DOHH2 (cell line): ENCODE measurements at regions not wholly inside any gene's neighbourhood (a gene's known extent, or its start where the extent isn't known, plus 50 kb on each side); places are given as distances from the start of the nearest gene placed in this dataset.

Experiments used
- H3F3A ChIP-seq: fragments of 200-600 bp; sonication (generic), shearing (Covaris generic); 2 replicates; pipeline ENCODE4 v1.6.0; 2016; ENCODE audit warnings: antibody characterized with exemption, mild to moderate bottlenecking; ENCODE audit not compliant: control insufficient read depth, insufficient read depth
- H3K27ac ChIP-seq: fragments of 200-600 bp; sonication (generic); 2 replicates; pipeline ENCODE4 v1.5.1; 2014; ENCODE audit warnings: low read depth, mild to moderate bottlenecking, low read length, moderate library complexity
- H3K27me3 ChIP-seq: fragments of 200-600 bp; sonication (generic); 2 replicates; pipeline ENCODE4 v1.6.1; 2014; ENCODE audit warnings: mild to moderate bottlenecking, low read length, mixed read lengths; ENCODE audit not compliant: control insufficient read depth
- H3K36me3 ChIP-seq: fragments of 200-600 bp; sonication (generic); 2 replicates; pipeline ENCODE4 v1.6.1; 2014; ENCODE audit warnings: mild to moderate bottlenecking, low read length, moderate library complexity, mixed read lengths; ENCODE audit not compliant: control insufficient read depth
- H3K4me1 ChIP-seq: fragments of 200-600 bp; sonication (generic); 2 replicates; pipeline ENCODE4 v1.6.1; 2014; ENCODE audit warnings: mild to moderate bottlenecking, low read length, mixed read lengths; ENCODE audit not compliant: control insufficient read depth
- H3K4me2 ChIP-seq: fragments of 200-600 bp; sonication (generic); 2 replicates; pipeline ENCODE4 v1.6.0; 2014; ENCODE audit warnings: mild to moderate bottlenecking, low read length, moderate library complexity
- H3K4me3 ChIP-seq: fragments of 200-600 bp; sonication (generic); 2 replicates; pipeline ENCODE4 v1.5.1; 2014; ENCODE audit warnings: mild to moderate bottlenecking, low read length, mixed read lengths
- H3K79me2 ChIP-seq: fragments of 200-600 bp; sonication (generic); 2 replicates; pipeline ENCODE4 v1.6.1; 2014; ENCODE audit warnings: mild to moderate bottlenecking, low read length, mixed read lengths; ENCODE audit not compliant: control insufficient read depth
- H3K9me2 ChIP-seq: fragments of 200-600 bp; sonication (generic); replicated peaks from 2 replicates; pipeline ENCODE4 v1.6.1; 2014; ENCODE audit warnings: mild to moderate bottlenecking, low read length, mixed read lengths; ENCODE audit not compliant: control insufficient read depth
- H3K9me3 ChIP-seq: fragments of 200-600 bp; sonication (generic); 2 replicates; pipeline ENCODE4 v1.6.1; 2014; ENCODE audit warnings: antibody characterized with exemption, low read length, mixed read lengths; ENCODE audit not compliant: control insufficient read depth, insufficient read depth
- H4K20me1 ChIP-seq: fragments of 200-600 bp; sonication (generic); 2 replicates; pipeline ENCODE4 v1.6.0; 2014; ENCODE audit warnings: low read depth, mild to moderate bottlenecking, antibody characterized with exemption, low read length, moderate library complexity; ENCODE audit not compliant: control insufficient read depth, insufficient read depth
- EZH2phosphoT487 ChIP-seq: fragments of 200-600 bp; sonication (generic); IDR thresholded peaks from 2 replicates; pipeline ENCODE4 v1.6.1; 2017; ENCODE audit warnings: borderline replicate concordance, mild to moderate bottlenecking, antibody characterized with exemption, low read length, moderate library complexity, mixed read lengths
- TF ChIP-seq, protein P1 (sequence below): fragments of 200-600 bp; sonication (generic); IDR thresholded peaks from one replicate; pipeline ENCODE4 v1.5.1; 2014; ENCODE audit warnings: antibody characterized with exemption, mild to moderate bottlenecking, low read depth, low read length; ENCODE audit not compliant: poor library complexity, severe bottlenecking

DNA sequence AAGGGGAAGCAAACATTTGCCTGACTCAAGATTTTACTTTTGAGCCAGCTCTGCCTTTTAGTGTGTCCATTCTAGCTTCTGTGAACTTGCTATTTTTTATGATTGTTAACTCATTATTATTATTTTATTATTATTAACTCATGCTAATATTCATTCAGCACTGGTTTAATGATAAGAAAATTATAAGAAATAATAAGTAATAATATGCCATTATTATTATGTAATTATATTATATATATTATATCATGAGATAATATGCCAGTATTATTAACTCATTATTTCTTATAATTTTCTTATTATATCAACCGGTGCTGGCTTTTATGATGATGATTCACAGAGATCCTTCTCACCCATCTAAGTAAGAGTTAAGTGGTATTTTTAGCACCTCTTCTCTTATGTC, 79.3 kb upstream of the NPVF start:
- H3K79me2 ChIP-seq, result no peaks in the 10 kb centered on the region
- no peaks in the 10 kb centered on the region for H3F3A ChIP-seq
- H3K4me2 ChIP-seq, result no peak overlapping the region
- no peaks in the 10 kb centered on the region for H3K4me1 ChIP-seq
- no peaks in the 10 kb centered on the region for H3K9me3 ChIP-seq
- peaks cover 8% of the 10 kb centered on the region; the same call in 1 of the 2 replicates for H3K27me3 ChIP-seq
- H4K20me1 ChIP-seq, result no peaks in the 10 kb centered on the region
- no peaks in the 10 kb centered on the region for H3K36me3 ChIP-seq
- TF ChIP-seq, protein P1, sequence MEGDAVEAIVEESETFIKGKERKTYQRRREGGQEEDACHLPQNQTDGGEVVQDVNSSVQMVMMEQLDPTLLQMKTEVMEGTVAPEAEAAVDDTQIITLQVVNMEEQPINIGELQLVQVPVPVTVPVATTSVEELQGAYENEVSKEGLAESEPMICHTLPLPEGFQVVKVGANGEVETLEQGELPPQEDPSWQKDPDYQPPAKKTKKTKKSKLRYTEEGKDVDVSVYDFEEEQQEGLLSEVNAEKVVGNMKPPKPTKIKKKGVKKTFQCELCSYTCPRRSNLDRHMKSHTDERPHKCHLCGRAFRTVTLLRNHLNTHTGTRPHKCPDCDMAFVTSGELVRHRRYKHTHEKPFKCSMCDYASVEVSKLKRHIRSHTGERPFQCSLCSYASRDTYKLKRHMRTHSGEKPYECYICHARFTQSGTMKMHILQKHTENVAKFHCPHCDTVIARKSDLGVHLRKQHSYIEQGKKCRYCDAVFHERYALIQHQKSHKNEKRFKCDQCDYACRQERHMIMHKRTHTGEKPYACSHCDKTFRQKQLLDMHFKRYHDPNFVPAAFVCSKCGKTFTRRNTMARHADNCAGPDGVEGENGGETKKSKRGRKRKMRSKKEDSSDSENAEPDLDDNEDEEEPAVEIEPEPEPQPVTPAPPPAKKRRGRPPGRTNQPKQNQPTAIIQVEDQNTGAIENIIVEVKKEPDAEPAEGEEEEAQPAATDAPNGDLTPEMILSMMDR, result no peak
- TF ChIP-seq EZH2phosphoT487, result no peak
- H3K4me3 ChIP-seq, result no peak overlapping the region
- H3K27ac ChIP-seq, result no peak overlapping the region
- H3K9me2 ChIP-seq, result no peaks in the 10 kb centered on the region

DNA sequence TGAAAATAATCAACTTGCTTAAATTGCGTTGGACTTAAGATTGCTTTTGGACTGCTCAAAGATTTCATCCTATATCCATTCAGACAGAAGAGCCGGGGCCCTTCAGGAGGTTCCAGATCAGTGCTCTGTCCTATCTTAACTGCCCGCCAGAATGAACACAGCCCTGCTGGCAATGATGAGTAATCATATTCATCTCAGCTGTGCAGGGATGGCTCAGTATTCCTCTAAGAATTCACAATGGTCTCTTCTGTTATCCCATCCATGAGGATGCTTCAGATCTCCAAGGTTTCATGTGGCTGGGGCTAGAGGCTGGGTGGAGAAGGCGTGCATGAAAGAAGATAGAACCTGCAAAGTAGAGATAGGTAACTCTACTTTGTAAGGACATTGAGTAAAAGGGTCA, 80.0 kb upstream of the NPVF start:
- H4K20me1 ChIP-seq, result no peaks in the 10 kb centered on the region
- no peaks in the 10 kb centered on the region for H3K9me2 ChIP-seq
- H3K4me1 ChIP-seq, result no peaks in the 10 kb centered on the region
- H3F3A ChIP-seq, result no peaks in the 10 kb centered on the region
- H3K9me3 ChIP-seq, result no peaks in the 10 kb centered on the region
- no peaks in the 10 kb centered on the region for H3K79me2 ChIP-seq
- TF ChIP-seq, protein P1, result no peak
- TF ChIP-seq EZH2phosphoT487, result no peak
- H3K4me2 ChIP-seq, result no peak overlapping the region
- peaks cover 8% of the 10 kb centered on the region; the same call in 1 of the 2 replicates for H3K27me3 ChIP-seq
- no peak overlapping the region for H3K4me3 ChIP-seq
- H3K36me3 ChIP-seq, result no peaks in the 10 kb centered on the region
- H3K27ac ChIP-seq, result no peak overlapping the region

DNA sequence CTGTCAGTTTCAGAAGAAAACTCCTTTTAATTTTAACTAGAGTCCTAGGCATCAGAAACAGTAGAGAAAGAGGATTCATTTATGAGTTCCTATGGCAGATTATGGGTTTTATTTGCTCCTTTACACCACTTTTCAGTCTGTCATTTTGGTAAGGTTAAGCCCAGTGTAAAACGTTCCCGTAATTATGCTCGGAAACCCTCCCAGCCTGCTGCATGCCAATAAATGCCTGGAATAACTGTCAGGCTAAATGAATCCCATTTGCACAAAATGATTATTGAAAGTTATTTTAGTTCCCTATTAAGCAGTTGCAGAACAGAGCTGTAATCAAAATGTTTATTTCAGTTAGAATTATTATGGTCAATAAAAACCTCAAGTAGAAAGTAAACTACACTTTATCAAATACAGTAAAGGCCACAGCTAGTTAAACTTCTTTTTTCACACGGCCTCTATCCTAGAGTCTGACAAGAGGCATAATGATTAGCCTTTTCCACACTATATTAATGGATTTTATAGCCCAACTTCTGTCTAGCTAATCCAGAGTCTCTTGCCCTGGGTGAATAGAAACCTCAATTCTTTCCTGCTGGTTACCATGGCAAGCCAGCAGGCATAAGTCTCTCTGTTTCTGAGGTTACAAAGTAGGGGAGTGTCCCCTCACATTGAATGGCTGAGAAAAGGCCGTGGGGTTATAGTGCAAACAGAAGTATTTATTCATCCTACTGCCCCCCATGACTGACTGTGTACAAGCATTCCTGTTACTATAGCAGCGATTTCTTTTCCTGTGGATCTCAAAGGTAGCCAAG, 80.8 kb upstream of the NPVF start:
- Histone ChIP-seq H3K9me3 (no peaks in the 10 kb centered on the region), H3F3A (no peaks in the 10 kb centered on the region), H3K27ac (no peak overlapping the region), H3K9me2 (no peaks in the 10 kb centered on the region), H3K27me3 (peaks cover 8% of the 10 kb centered on the region; the same call in 1 of the 2 replicates), H3K4me2 (no peak overlapping the region), H3K4me3 (no peak overlapping the region), H4K20me1 (no peaks in the 10 kb centered on the region), H3K79me2 (no peaks in the 10 kb centered on the region), H3K36me3 (no peaks in the 10 kb centered on the region), H3K4me1 (no peaks in the 10 kb centered on the region)
- no peak for TF ChIP-seq EZH2phosphoT487
- TF ChIP-seq, protein P1, result no peak
